ENCODE measurements at regions not wholly inside any gene's neighbourhood (a gene's known extent, or its start where the extent isn't known, plus 50 kb on each side); places are given as distances from the start of the nearest gene placed in this dataset.
A peak's percentile ranks its signal among the peaks of the same experiment; 100 is the strongest.

GRCh38 chr7:35906191-35906908 is 105.5 kb downstream of the SEPTIN7 start (continued):
- TF ChIP-seq CEBPZ (IDR thresholded peaks at IDR 0.05; ENCODE audit: low read depth, low read length) (no peak), POLR2A (IDR thresholded peaks at IDR 0.05; ENCODE audit: low read depth, low read length) (0 out of 2 replicates have a peak, but pooled peaks have one; percentile 35), MTA3 (IDR thresholded peaks at IDR 0.05; ENCODE audit: borderline replicate concordance, low read length) (no peak), SMARCA5 (IDR thresholded peaks at IDR 0.05) (peak; percentile 72; the same call in 1 of the 2 replicates), POLR2AphosphoS5 (IDR thresholded peaks at IDR 0.05; ENCODE audit: low read length) (peak; percentile 67), NRF1 (conservative IDR thresholded peaks at IDR 0.05; ENCODE audit: low read depth, low read length) (no peak), IRF4 (IDR thresholded peaks at IDR 0.05; ENCODE audit: low read depth, low read length) (0 out of 2 replicates have a peak, but pooled peaks have one; percentile 24), YY1 (IDR thresholded peaks at IDR 0.05; ENCODE audit: low read depth, low read length) (peak; percentile 57; the same call in 1 of the 2 replicates), ZNF207 (IDR thresholded peaks at IDR 0.05; ENCODE audit: borderline replicate concordance) (0 out of 2 replicates have a peak, but pooled peaks have one; percentile 30), CBFB (IDR thresholded peaks at IDR 0.05; ENCODE audit: low read depth) (no peak), RUNX3 (IDR thresholded peaks at IDR 0.05; ENCODE audit: low read length) (peak; percentile 47; the same call in 1 of the 2 replicates), CTCF (IDR thresholded peaks at IDR 0.05 in 2 of 3, conservative IDR thresholded peaks at IDR 0.05 in 1 of 3; ENCODE audit: control insufficient read depth in 2 of 3, extremely low read depth in 1 of 3, insufficient read depth in 1 of 3, low read depth in 3 of 3, low read length in 3 of 3) (peak; percentile 79 to 82 (median 80)), TCF3 (IDR thresholded peaks at IDR 0.05; ENCODE audit: borderline replicate concordance, insufficient read depth, low read depth, low read length) (no peak), HSF1 (IDR thresholded peaks at IDR 0.05; ENCODE audit: low read depth, low read length) (no peak)
